HG03025 (cell line): ENCODE measurements at regions not wholly inside any gene's neighbourhood (a gene's known extent, or its start where the extent isn't known, plus 50 kb on each side); places are given as distances from the start of the nearest gene placed in this dataset.

Source experiments
- ATAC-seq: cut with Tn5 transposase; IDR thresholded peaks from one replicate; pipeline ENCODE4 v1.9.1; 2021; ENCODE audit warnings: mild to moderate bottlenecking, moderate library complexity; ENCODE audit not compliant: unreplicated experiment, low FRiP score

DNA sequence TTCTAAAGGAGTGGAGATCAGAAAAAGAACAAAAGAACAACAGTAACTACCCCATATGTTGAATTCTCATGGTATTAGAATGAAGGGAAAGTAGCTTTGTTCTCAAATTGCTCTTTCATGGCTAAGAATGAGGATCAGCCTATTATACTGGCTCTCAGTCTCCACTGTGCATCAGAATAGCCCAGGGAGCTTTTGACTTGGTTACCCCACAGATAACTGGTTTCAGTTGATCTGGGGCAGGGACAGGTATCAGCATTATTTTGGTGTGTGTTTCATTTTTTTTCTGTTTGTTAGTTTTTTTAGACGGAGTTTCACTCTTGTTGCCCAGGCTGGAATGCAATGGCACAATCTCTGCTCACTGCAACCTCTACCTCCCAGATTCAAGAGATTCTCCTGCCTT lies 311.7 kb upstream of the TLE3 start:
- no peak for ATAC-seq

DNA sequence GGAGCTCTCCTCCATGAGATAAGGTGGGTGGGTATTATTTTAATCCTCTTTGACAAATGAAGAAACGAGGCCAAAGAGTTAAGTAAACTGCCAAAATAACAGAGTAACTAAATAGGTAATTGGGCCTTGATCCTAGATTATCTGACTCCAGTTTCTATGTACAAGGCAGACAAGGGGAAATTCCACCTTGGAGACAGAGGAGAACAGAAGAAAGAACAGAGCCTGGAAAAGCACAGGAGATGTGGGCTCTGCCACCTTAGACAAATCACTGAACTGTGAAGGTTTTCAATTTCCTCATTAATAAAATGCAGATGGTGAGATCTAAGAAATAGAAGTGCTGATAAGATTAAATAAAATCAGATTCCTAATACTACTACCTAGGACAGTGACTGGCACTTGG lies 310.2 kb upstream of the TLE3 start:
- no peak for ATAC-seq

DNA sequence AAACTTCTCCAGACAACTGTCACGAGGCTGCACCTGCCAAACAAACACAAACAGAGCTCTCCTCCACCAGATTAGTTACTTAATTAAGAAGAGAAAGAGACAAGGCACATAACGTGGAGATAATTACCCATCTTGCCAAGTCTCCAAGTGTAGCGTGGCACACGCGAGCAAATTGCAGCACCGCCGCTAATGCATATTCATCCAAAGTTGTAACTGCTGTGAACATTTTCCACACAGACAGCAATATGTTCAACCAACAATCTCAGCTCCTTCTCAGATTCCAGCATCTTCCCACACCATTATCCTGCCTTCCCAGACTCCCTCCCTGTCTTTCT lies 309.6 kb upstream of the TLE3 start:
- ATAC-seq: no peak

DNA sequence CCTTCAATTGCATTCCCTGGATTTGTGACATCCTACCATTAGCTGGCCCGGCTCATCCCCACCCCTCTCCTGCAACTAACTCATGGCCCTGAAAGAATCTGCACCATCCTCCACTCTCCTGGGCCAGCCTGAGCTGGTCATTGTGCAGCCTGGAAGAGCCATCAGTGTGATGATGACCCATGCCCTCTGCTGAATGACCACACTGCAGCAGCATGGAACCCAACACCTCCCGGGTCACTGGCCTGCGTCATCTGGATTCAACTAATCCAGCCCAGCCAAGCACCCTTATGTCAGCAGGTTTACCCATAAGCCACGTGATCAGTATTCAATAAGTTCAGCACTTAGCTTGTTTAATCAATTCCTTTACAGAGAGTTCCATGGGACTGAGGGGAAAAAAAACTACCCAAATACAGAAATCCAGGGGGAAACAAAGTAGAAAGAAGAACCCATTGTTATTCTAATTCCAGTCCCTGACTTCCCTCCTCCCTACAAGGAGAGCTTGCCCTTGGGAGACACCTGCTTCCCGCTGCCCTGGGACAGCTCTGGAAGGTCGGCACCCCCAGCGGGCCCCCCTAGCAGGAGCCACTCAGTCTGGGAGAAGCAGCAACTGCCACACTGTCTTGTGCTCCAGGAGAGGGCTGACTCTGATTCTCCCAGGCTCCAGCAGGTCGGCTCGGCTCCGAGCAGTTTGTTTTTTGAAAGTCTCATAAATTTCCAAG lies 309.1 kb upstream of the TLE3 start:
- no peak for ATAC-seq

DNA sequence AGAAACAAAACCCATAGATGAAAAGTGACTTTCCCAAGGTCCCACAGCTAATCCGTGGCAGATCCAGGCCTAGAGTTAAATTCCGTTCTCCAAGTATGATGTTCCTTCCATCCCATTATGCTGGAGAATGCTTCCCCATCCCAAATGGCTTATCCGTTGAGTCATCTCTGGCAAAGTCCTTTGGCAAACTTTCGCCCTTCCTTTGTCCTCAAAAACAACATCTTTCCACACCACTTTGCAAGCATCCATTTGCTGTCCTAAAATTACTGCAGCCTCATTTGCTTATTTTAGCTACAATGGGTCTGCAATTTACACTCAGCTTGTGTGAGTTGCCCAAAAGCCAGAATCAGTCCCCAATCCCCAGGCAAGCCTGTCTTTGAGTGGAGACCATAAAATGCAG lies 304.0 kb upstream of the TLE3 start:
- ATAC-seq: no peak

DNA sequence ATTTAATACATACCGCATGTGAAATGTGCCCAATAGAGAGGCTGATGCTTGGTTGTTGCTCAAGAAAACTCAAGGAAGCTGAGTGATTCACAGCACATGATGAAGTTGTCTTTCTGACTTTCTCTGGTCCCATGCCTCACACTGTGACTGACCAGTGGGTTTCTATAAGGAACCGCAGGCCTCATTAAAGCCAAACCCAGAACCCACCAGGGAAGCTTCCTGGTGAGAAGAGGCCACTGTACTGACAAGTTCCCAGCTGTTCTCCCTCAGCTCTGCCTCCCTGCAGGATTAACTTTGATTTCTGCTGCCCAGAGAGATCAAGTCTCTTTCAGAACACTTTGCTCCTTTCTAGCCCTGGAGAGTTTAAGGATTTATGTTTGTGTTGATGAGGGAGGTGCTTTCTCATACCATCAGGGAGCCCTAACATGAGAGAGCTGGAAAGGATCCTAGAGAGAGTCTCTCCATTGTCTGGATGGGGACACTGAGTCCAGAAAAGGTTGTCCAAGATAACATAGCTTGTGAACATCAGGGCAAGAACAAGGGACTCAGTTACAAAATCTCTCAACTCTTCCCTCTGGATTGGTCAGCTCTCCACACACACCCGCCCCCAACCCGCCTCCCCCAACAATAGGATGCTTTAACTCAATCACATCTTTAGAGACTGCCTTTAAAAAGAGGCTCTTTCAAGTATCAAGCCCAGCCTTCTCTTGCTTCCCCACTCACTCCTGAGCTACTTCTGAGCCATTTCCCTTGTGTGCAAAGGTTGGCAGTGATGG lies 303.2 kb upstream of the TLE3 start:
- ATAC-seq: no peak

DNA sequence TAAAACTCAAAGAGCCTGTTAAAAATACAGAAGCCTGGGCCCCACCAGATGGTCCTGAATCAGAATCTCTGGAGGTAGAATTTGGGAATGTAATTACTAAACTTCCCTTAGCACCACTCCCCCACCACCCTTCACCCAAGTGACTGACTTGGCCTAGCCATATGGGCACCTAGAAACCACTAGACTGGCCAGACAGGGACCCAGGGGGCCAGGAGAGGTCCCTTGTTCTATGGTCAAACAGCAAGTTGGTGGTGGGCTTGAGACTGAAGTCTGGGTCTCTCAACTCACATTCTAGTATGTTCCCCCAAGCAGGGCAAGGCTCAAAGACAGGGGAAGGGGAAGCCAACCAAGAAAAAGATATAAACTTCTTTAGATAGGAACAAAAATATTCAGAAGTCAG lies 301.5 kb upstream of the TLE3 start:
- no peak for ATAC-seq

DNA sequence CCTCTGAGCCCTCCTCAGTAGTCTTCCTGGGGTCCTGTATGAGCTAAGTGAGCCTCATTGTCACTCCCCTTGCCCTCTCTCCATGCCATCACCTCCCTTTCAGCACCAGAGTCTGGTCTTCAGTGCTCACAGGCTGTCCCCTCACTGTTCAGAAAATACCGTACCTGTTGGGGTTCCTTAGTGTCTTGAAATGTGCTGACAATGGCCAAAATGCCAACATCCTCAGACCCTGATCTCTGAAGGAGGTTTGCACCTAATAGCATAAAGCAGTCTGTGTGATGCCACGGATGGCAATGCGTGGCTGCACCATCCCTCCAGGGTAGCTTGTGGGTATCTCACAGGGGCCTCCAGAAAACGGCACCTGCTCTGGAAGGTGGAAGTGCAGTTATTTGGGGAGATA lies 301.0 kb upstream of the TLE3 start:
- no peak for ATAC-seq

DNA sequence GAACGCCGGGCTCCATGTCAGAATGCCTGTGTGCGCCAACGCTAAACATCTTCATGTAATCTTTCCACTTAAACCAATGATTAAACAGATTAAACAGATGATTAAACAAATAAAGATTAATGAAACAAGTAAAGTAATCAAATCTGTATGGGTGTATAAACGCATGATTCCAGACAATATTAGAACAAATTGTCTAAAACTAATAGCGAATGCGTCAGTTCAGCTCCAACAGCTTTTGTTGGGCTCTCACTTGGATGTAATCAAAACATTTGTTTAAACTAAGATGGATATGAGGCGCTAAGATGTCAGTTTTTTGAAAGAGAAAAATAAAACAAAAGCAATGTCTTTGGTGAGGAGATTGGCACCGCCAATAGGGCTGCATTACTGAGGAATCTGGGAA lies 299.1 kb upstream of the TLE3 start:
- no peak for ATAC-seq

DNA sequence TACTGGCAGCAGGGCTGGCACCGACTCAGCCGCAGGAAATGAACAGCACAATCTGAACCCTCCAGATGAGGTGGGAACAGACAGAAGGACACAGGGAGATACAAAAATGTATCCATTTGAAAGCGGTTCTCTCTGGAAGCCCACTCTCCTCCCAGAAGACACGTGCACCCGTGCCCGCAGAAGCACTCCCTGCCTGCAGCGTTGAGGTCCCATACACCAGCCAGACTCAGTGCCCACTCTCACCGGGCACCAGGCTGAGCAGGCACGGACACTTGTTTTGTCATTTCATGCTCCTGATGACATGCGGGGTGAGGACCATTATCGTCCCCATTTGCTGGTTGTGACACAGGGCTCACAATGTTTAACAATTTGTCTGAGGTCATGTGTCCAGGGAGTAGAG lies 297.4 kb upstream of the TLE3 start:
- no peak for ATAC-seq

DNA sequence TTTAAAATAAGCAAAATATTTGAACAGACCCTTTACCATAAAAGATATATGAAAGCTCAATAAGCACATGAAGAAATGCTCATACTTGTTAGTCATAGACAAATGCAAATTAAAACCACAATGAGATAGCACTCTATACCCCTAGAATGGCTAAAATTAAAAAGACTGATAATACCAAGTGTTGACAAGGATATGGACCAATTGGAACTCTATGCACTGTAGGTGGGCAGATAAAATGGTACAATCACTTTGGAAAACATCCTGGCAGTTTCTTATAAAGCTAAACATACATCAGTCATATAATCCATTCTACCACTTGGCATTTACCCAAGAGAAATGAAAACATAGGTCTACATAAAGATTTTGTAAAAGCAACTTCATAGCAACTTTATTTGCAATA lies 293.0 kb upstream of the TLE3 start:
- ATAC-seq: no peak

DNA sequence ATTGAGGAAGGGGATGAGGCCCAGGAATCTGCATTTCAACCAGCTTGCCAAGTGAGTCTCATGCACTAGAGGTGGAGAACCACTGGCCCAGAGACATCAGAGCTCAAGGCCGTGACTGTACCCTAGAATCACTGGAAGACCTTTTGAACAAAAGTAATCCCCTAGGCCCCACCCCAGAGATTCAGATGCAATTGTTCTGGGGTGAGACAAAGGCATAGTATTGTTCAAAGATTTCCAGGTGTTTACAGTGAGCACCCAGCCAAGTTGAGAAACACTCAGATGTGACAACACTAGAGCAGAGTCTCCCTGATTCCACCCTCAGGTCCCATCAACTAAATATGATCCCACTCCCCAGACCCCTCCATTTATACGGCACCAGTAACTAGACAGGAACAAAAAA lies 290.3 kb upstream of the TLE3 start:
- no peak for ATAC-seq

DNA sequence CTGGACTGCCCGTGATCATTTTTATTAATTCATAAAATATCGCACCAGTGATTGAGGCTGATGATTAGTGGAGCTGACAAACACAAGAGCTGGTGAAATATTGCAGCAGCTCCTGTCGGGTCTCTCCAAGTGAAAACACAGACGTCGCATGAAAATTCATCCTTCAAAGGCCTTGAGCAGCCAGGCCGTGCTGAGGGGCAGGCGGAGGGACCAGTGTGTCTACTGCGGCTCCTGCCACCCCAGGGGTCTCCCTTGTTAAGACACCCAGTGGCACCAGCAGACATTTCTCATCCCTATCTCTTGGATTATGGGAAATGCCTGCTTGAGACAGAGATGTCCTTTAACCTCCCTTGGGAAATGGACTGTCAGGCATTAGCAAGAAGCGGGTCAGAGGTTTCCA lies 289.4 kb upstream of the TLE3 start:
- no peak for ATAC-seq

DNA sequence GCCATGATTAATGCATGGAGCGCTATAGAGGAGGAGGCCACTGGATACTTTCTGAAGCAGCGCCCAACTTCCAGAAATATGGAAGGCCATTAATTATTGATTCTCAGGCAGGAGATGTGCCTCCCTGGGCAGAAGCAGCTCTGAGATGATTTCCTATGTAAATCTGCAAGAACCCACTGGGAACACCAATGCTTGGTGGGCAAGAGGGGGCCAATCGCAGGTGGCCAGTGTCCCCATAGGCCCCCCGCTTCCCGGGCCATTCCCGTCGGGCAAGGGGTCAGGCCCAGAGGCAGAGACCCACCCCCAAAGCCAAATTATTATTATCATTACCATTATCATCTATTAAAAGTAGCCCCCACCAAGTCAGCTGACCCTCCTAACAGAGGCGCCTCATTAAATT lies 288.0 kb upstream of the TLE3 start:
- ATAC-seq: no peak

DNA sequence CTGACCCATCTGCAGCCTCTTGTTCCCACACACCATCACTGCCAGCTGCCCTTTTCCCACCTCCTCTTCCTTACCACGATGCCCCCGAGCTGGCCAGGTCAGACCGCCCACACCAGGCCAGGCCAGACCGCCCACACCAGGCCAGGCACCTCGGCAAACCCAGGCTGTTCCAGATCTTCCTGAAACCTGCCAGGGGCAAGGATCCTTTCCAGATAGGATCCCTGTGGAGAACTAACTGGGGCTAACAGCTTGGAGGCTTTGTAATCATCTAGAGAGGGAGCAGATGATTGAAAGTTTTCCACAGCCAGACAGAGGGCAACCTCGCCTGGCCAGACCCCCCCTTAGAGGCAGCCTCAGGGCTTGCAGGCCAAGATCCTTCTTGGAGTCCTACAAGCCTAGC lies 287.3 kb upstream of the TLE3 start:
- ATAC-seq: no peak

DNA sequence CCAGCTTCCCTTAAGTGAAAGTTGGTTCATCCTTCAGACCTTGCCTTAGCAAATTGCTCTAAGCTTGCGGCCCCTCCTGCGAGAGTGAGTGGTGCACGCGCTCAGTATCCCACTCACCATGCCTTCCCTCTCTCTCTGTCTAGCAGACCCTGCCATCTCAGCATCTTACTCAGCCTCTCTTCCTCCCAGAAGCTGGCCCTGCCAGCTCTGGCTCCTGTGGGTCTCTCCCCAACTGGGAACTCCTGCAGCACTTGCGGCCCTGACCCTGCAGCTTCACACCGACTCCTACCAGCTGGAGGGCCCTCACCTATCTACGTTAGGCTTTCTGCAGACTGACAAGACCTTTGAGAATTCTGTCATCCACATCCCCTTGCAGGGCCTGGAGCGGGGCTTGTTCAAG lies 286.1 kb upstream of the TLE3 start:
- no peak for ATAC-seq

DNA sequence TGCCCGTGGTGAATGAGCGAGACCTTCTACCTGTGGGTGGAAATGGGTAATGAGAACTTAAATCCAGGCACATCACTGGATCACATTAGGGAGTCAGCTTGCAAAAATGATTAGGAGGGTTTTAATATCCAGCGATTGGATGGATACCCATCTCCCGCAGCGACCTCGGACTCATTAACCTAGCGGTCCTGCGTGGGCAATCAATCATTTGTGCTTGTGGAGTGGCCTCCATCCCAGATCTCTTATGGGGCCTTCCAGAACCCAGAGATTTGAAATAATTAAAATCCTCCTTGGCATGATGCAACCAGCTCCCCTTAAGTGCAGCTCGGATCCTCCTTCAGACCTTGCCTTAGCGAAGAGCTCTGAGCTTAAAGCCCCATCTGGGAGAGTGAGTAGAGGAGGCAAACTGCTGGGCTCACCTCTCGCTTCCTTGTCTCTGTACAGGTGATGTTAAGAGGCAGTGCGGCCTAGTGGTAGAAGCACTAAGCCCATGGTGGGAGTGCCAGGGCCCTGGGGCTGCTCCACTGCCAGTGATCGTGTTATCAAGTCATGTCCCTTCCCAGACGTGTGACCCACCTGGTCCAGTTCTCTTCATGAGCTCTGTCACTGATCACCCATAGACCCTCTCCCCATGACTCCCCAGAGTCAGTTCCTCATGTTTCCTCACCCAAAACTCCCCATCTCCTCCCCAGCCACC lies 285.2 kb upstream of the TLE3 start:
- ATAC-seq: no peak

DNA sequence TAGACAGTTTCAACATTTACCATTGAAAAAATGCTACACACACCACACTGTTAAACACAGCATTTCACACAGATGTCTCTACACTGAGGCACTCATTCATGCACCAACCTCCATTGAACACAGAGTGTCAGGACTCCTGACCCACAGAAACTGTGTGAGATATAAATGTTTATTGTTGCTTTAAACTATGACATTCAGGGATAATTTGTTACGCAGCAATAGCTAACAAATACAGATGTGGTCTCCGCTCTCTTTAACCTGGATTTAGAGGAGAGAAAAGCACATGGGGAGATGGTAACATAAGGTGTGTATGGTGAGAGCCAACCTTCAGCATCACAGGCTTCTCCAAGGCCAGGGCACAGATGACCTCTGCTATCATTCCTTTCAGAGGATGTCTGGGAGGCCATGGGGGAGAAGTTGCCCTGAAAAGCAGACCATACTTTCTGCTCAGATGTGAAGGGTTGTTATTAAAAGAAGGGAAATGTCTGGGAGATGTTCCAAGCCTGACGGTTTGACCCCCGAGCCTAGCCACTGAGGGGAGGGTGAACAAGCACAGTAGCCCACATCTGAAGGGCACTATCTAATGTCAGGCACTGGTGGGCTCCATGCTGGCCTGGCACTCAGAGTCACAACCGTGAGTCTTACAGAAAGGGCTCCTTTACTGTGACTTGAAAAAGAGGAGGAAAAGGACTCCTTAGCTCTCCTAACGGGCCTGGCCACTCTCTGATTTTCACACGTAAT lies 284.5 kb upstream of the TLE3 start:
- no peak for ATAC-seq

DNA sequence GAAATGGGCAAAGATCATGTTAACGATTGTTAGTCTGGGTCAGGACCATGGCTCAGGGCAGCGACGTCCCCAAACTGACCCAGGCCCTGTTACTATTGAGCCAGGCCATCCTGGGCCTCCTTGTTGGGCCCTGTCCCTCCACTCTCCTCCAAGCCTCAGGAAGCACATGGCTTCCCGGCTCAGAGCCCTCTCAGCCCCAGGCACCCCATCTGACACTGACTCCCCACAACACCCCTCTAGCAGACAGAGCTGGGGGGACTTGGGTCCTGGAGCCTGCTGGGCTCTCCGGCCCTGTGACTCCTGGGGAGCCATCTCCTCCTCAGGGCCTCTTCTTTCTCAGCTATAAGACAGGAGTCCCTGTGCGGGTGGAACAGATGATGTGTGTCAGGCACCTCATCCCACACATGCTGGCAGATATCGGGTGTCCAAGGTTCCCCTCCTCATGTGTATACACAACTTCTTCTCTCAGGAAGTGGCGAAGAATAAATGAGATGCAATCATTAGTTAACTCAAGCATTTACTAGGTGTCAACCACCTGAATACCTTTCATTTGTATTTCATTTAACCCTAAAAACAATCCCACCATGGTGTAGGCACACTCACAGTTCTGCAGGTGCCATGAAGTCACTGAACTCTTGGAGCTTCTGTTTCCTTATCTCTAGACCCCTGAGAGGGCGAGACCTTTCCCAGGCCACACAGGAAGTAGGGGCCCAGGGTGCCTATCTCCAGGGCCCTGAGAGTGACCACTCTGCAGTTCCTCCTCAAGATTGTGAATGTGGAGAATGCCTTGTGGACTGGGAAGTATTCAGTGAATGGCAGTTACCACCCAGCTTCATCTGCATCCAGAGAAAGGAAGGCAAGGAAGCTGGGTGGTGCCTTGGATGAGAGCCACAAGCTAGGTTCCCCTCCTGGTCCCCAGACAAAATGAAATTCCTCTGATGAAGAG lies 282.5 kb upstream of the TLE3 start:
- no peak for ATAC-seq

DNA sequence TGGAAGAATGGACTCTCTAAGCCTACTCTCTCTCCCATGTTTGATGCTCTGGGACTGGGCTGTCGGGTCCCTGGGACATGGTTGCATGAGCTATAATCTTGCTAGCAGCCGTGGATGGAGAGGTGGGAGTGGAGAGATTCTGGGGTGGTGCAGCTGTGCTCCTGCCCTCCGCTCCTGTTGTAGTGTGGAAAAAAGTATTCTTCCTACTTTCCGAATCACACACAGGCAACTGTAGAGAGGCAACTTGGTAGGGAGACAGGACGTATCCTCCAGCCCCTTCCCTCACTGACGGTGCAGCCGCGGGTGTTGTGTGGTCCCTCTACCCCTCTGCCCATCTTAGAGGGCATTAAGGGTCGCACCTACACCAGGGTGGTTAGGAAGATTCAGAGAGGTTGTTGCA lies 281.4 kb upstream of the TLE3 start:
- ATAC-seq: no peak
